LHCN-M2 (cell line): ENCODE measurements at regions not wholly inside any gene's neighbourhood (a gene's known extent, or its start where the extent isn't known, plus 50 kb on each side); places are given as distances from the start of the nearest gene placed in this dataset.

Experiments
- DNase-seq: peaks from one replicate; pipeline ENCODE4 v3.0.0-alpha.2; 2012; ENCODE audit warnings: low read depth

- peak; percentile 99 for DNase-seq
Measured at GRCh38 chr6:26285143-26286134, 79.6 kb upstream of the BTN3A2 start.

GRCh38 chr6:26286168-26286877, 78.7 kb upstream of the BTN3A2 start:
- DNase-seq, result peak; percentile 57

- no peak for DNase-seq
Measured at GRCh38 chr6:26288155-26288554, 76.8 kb upstream of the BTN3A2 start.

GRCh38 chr6:26290941-26291340, 74.1 kb upstream of the BTN3A2 start:
- DNase-seq, result no peak

GRCh38 chr6:26292709-26293108, 72.3 kb upstream of the BTN3A2 start:
- DNase-seq, result no peak

- no peak for DNase-seq
Measured at GRCh38 chr6:26294302-26294701, 70.7 kb upstream of the BTN3A2 start.

- peak; percentile 83 for DNase-seq
Measured at GRCh38 chr6:26295691-26296555, 69.1 kb upstream of the BTN3A2 start.

- DNase-seq, result no peak
Measured at GRCh38 chr6:26296556-26296856, 68.5 kb upstream of the BTN3A2 start.

- DNase-seq, result peak; percentile 95
Measured at GRCh38 chr6:26296857-26297648, 67.9 kb upstream of the BTN3A2 start.

GRCh38 chr6:26299286-26300042, 65.5 kb upstream of the BTN3A2 start:
- no peak for DNase-seq

- no peak for DNase-seq
Measured at GRCh38 chr6:26300043-26300331, 65.0 kb upstream of the BTN3A2 start.

GRCh38 chr6:26300359-26300758, 64.6 kb upstream of the BTN3A2 start:
- no peak for DNase-seq

GRCh38 chr6:26300828-26301227, 64.2 kb upstream of the BTN3A2 start:
- DNase-seq, result no peak

- no peak for DNase-seq
Measured at GRCh38 chr6:26301638-26302037, 63.4 kb upstream of the BTN3A2 start.

- no peak for DNase-seq
Measured at GRCh38 chr6:26302941-26303559, 61.9 kb upstream of the BTN3A2 start.

GRCh38 chr6:26304213-26304796, 60.7 kb upstream of the BTN3A2 start:
- DNase-seq, result no peak

GRCh38 chr6:26304797-26305640, 60.0 kb upstream of the BTN3A2 start:
- DNase-seq, result peak; percentile 72

- DNase-seq, result no peak
Measured at GRCh38 chr6:26305641-26305969, 59.4 kb upstream of the BTN3A2 start.

- no peak for DNase-seq
Measured at GRCh38 chr6:26306232-26306631, 58.8 kb upstream of the BTN3A2 start.
